ENCODE measurements at regions not wholly inside any gene's neighbourhood (a gene's known extent, or its start where the extent isn't known, plus 50 kb on each side); places are given as distances from the start of the nearest gene placed in this dataset.
A peak's percentile ranks its signal among the peaks of the same experiment; 100 is the strongest.
"Not testable (repeated sequence)": the region's sequence is repeated elsewhere in the genome, so short reads cannot be mapped to it uniquely, and the experiment has no call there.

- DNase-seq = no peak
These were observed 442.2 kb upstream of the MAN1A1 start for GRCh38 chr6:119791736-119792135.

GRCh38 chr6:119781365-119781764 is 431.8 kb upstream of the MAN1A1 start:
- no peak for DNase-seq

GRCh38 chr6:119768201-119768600 is 418.6 kb upstream of the MAN1A1 start:
- no peak for DNase-seq

GRCh38 chr6:119764927-119765681 is 415.5 kb upstream of the MAN1A1 start:
- DNase-seq = no peak

GRCh38 chr6:119760046-119760445 is 410.5 kb upstream of the MAN1A1 start:
- no peak for DNase-seq

- DNase-seq = no peak
These were observed 408.8 kb upstream of the MAN1A1 start for GRCh38 chr6:119758385-119758784.

GRCh38 chr6:119757467-119757866 is 407.9 kb upstream of the MAN1A1 start:
- no peak for DNase-seq

- DNase-seq = no peak
These were observed 399.8 kb upstream of the MAN1A1 start for GRCh38 chr6:119749335-119749734.

GRCh38 chr6:119748535-119748934 is 399.0 kb upstream of the MAN1A1 start:
- DNase-seq = not testable (repeated sequence)

- peak; percentile 38 for DNase-seq
These were observed 392.7 kb upstream of the MAN1A1 start for GRCh38 chr6:119742188-119742803.

- DNase-seq = no peak
These were observed 390.2 kb upstream of the MAN1A1 start for GRCh38 chr6:119739769-119740168.

- no peak for DNase-seq
These were observed 388.9 kb upstream of the MAN1A1 start for GRCh38 chr6:119738425-119738824.

GRCh38 chr6:119736296-119737021 is 386.9 kb upstream of the MAN1A1 start:
- DNase-seq = no peak

GRCh38 chr6:119735530-119735929 is 386.0 kb upstream of the MAN1A1 start:
- no peak for DNase-seq

- no peak for DNase-seq
These were observed 384.7 kb upstream of the MAN1A1 start for GRCh38 chr6:119734227-119734626.

- no peak for DNase-seq
These were observed 379.4 kb upstream of the MAN1A1 start for GRCh38 chr6:119728935-119729334.

- DNase-seq = no peak
These were observed 378.7 kb upstream of the MAN1A1 start for GRCh38 chr6:119728220-119728750.

GRCh38 chr6:119727504-119728219 is 378.1 kb upstream of the MAN1A1 start:
- DNase-seq = no peak

GRCh38 chr6:119726912-119727311 is 377.4 kb upstream of the MAN1A1 start:
- DNase-seq = not testable (repeated sequence)

GRCh38 chr6:119726086-119726485 is 376.5 kb upstream of the MAN1A1 start:
- no peak for DNase-seq

- no peak for DNase-seq
These were observed 370.6 kb upstream of the MAN1A1 start for GRCh38 chr6:119720160-119720559.

- no peak for DNase-seq
These were observed 368.4 kb upstream of the MAN1A1 start for GRCh38 chr6:119717942-119718341.

GRCh38 chr6:119716668-119717270 is 367.2 kb upstream of the MAN1A1 start:
- no peak for DNase-seq

Measured in activated CD4-positive, alpha-beta T cell treated with anti-CD3 and anti-CD28 coated beads, Interleukin-2, amount 50 U/mL, for 1 hour (primary cell).